ENCODE measurements at regions not wholly inside any gene's neighbourhood (a gene's known extent, or its start where the extent isn't known, plus 50 kb on each side); places are given as distances from the start of the nearest gene placed in this dataset.

DNA sequence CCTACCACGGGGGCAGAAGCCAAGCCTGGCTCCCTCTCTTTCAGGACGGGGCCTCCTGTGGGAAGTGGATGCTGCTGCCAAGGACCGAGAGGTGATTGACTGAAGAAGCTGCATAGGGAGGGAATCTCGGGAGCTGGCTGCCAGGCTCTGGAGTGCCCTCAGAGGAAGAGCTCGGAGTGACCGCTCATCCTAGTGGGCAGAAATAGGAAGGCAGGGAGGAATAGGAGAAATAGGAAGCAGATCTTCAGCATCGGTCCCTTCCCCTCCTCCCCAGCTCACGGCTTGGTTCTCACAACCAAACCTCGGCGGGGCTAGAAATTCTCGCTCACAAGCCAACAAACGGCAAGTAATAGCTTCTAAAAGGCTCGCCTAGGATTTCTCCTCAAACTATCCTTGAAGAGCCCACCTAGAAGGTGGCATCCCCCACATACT lies 159.9 kb upstream of the RAI14 start:
- TF ChIP-seq POLR2AphosphoS5 (IDR thresholded peaks at IDR 0.05; ENCODE audit: low read depth, low read length) (no peak), TAF1 (IDR thresholded peaks at IDR 0.05; ENCODE audit: borderline replicate concordance, insufficient read depth, low read length) (no peak)
